ENCODE measurements at regions not wholly inside any gene's neighbourhood (a gene's known extent, or its start where the extent isn't known, plus 50 kb on each side); places are given as distances from the start of the nearest gene placed in this dataset.

- DNase-seq, result no peak
Observed at GRCh38 chr5:116361979-116362577, 212.5 kb downstream of the SEMA6A start.

GRCh38 chr5:116361171-116361967, 213.3 kb downstream of the SEMA6A start:
- DNase-seq, result peak; percentile 45

GRCh38 chr5:116360008-116360853, 214.4 kb downstream of the SEMA6A start:
- DNase-seq, result peak; percentile 55

GRCh38 chr5:116359592-116359991, 215.0 kb downstream of the SEMA6A start:
- DNase-seq, result no peak

GRCh38 chr5:116358911-116359418, 215.7 kb downstream of the SEMA6A start:
- DNase-seq, result no peak

- DNase-seq, result no peak
Observed at GRCh38 chr5:116358015-116358523, 216.6 kb downstream of the SEMA6A start.

GRCh38 chr5:116355819-116356601, 218.6 kb downstream of the SEMA6A start:
- DNase-seq, result no peak

GRCh38 chr5:116354699-116355098, 219.9 kb downstream of the SEMA6A start:
- DNase-seq, result no peak

- no peak for DNase-seq
Observed at GRCh38 chr5:116347657-116348056, 227.0 kb downstream of the SEMA6A start.

- no peak for DNase-seq
Observed at GRCh38 chr5:116343961-116344360, 230.7 kb downstream of the SEMA6A start.

Data from muscle of arm (tissue), 1 donor.